Activated naive CD4-positive, alpha-beta T cell treated with anti-CD3 and anti-CD28 coated beads, Interleukin-2, amount 50 U/mL, for 24 hours (primary cell): ENCODE measurements at regions not wholly inside any gene's neighbourhood (a gene's known extent, or its start where the extent isn't known, plus 50 kb on each side); places are given as distances from the start of the nearest gene placed in this dataset.

ENCODE experiments used
- H3K27ac Mint-ChIP-seq: one replicate; pipeline ENCODE4 v1.8.0; 2021; ENCODE audit warnings: mild to moderate bottlenecking, mixed read lengths
- H3K27me3 Mint-ChIP-seq: one replicate; pipeline ENCODE4 v1.8.0; 2021; ENCODE audit warnings: mixed read lengths
- H3K36me3 Mint-ChIP-seq: one replicate; pipeline ENCODE4 v1.8.0; 2021; ENCODE audit warnings: mixed read lengths
- H3K4me1 Mint-ChIP-seq: one replicate; pipeline ENCODE4 v1.8.0; 2021; ENCODE audit warnings: mixed read lengths
- H3K4me3 Mint-ChIP-seq: one replicate; pipeline ENCODE4 v1.8.0; 2021; ENCODE audit warnings: mild to moderate bottlenecking, mixed read lengths
- H3K9me3 Mint-ChIP-seq: one replicate; pipeline ENCODE4 v1.8.0; 2021; ENCODE audit warnings: mixed read lengths

DNA sequence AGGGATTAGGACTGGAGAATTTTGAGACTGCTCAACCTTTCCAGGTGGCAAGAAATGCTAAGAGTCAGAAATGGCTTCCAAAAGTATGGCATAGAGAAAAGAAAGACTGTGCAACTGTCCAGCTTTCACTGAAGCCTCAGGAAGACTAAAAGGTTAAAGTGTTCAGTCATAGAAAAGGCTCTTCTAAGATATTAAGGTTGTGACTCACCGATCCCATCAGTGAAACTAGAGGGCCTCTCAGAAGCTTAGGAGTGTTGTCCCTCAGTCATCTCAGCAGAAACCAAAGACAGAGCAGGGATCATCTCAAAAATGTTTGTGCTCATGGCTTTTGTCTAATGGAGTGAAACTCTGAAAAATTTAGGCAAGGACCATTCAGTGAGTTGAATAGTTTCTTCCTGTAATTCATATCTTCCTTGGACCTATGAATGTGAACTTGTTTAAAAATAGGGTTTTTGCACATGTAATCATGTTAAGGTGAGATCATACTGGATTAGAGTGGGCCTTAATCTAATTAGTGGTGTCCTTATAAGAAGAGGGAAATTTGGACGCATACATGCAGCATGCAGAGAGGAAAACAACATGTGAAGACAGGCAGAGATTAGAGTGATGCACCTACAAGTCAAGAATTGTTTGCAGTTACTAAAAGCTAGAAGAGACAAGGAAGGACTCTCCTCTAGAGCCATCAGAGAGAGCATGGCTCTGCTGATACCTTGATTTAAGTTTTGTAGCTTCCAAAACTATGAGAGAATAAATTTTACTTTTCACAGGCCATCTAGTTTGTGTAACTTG is 71.3 kb downstream of the RPE65 start:
- H3K27me3 Mint-ChIP-seq, result no peaks in the 10 kb centered on the region

DNA sequence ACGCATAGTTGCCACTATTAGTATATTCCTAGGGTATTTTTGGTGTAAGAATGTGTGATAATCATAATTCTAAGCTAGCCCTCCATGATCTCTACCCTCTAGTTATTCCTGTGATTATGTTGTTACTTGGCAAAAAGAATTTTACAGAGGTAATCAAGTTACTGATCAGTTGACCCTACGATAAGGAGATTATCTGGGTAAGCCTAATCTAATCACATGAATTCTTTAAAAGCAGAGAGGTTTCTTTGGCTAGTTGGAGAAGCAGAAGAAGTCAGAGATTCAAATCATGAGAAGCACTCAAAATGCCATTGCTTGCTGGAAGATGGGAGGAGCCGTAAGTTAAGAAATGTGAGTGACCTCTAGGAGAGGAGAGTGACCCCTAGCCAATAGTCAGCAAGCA is 72.7 kb downstream of the RPE65 start:
- no peaks in the 10 kb centered on the region for H3K4me1 Mint-ChIP-seq
- no peaks in the 10 kb centered on the region for H3K9me3 Mint-ChIP-seq
- H3K36me3 Mint-ChIP-seq, result no peaks in the 10 kb centered on the region
- H3K27me3 Mint-ChIP-seq, result no peaks in the 10 kb centered on the region
- no peak overlapping the region for H3K4me3 Mint-ChIP-seq
- no peak overlapping the region for H3K27ac Mint-ChIP-seq

More for the DNA sequence above, 71.3 kb downstream of the RPE65 start:
- Mint-ChIP-seq H3K4me1 (no peaks in the 10 kb centered on the region), H3K4me3 (no peak overlapping the region), H3K9me3 (no peaks in the 10 kb centered on the region), H3K36me3 (no peaks in the 10 kb centered on the region), H3K27ac (no peak overlapping the region)

DNA sequence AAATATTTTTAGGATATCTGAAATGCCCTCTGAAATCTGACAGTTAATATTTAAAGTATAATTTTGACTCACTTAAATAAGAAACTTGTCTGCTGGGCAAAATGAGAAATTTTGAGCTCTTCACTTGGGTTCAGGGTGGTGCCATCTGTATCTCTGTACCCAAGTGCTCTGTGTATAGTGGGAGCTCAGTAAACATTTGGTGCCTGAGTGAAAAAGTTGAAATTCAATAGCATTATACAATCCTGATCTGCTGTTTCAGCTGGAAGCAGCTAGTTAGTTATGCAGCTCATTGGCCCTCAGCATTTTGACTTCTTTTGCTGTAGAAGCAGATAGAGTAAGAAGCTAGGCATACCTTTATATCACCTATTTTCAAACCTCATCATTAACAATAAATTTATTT is 73.3 kb downstream of the RPE65 start:
- H3K4me1 Mint-ChIP-seq, result no peaks in the 10 kb centered on the region
- no peak overlapping the region for H3K27ac Mint-ChIP-seq
- H3K9me3 Mint-ChIP-seq, result no peaks in the 10 kb centered on the region
- H3K36me3 Mint-ChIP-seq, result no peaks in the 10 kb centered on the region
- H3K27me3 Mint-ChIP-seq, result no peaks in the 10 kb centered on the region
- no peak overlapping the region for H3K4me3 Mint-ChIP-seq

DNA sequence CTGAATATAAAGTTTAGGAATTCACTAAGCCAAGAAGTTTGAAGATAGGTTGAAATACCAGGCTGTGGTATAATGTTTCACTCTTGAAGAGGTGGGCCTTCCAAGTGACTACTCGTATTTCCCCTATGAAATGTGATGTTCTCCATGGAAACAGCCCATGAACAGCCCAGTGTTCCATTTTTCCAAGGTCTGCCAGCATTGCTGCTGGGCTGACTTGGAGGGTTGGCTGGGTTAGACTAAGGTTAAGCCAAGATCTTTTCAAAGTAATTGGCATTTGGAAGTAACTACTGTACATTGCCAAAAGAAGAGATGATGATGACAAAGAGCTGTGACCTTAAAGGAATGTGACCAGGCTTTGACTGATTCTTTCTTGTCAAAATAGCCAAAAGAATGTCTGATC is 73.8 kb downstream of the RPE65 start:
- H3K4me1 Mint-ChIP-seq, result no peaks in the 10 kb centered on the region
- no peaks in the 10 kb centered on the region for H3K9me3 Mint-ChIP-seq
- no peak overlapping the region for H3K4me3 Mint-ChIP-seq
- no peak overlapping the region for H3K27ac Mint-ChIP-seq
- no peaks in the 10 kb centered on the region for H3K27me3 Mint-ChIP-seq
- H3K36me3 Mint-ChIP-seq, result no peaks in the 10 kb centered on the region

DNA sequence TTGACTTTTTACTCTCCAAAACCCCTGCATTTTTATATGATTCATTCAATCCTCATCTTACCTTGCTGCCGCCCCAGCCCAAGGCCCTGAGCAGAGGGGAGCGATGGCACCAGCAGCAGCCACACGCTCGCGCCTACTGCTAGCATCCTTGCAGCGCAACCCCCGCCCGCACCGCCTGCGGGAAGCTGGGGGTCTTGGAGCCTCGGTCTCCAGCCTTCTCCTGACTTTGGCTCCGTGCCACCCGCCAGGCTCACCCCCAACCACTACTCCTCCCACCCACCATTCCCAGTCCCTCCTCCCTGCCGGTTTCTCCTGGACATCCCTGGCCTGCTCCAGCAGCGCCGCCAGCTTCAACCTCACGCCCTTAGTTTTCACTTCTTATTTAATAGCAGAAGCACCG is 76.6 kb downstream of the RPE65 start:
- no peaks in the 10 kb centered on the region for H3K36me3 Mint-ChIP-seq
- H3K4me3 Mint-ChIP-seq, result no peak overlapping the region
- no peaks in the 10 kb centered on the region for H3K4me1 Mint-ChIP-seq
- no peaks in the 10 kb centered on the region for H3K27me3 Mint-ChIP-seq
- no peak overlapping the region for H3K27ac Mint-ChIP-seq
- no peaks in the 10 kb centered on the region for H3K9me3 Mint-ChIP-seq

DNA sequence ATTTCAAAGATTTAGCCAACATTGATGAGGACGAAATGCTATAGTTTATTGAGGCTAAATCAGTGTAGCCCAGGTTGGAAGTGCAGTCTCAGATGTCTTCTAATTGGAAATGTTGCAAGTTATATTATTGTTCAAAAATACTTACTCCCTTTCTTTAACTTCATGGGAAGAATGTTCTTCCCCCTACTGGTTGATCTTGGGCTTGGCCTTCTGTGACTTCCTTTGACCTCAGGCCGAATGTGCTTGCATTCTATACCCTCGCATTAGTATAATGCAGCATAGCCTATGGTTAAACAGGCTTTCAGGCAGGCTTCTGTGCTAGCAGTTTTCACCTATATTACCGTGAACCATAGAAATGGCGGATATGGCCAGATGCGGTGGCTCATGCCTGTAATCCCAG is 77.3 kb downstream of the RPE65 start:
- H3K4me3 Mint-ChIP-seq, result no peak overlapping the region
- H3K4me1 Mint-ChIP-seq, result no peaks in the 10 kb centered on the region
- H3K27ac Mint-ChIP-seq, result no peak overlapping the region
- no peaks in the 10 kb centered on the region for H3K36me3 Mint-ChIP-seq
- H3K9me3 Mint-ChIP-seq, result no peaks in the 10 kb centered on the region
- H3K27me3 Mint-ChIP-seq, result no peaks in the 10 kb centered on the region

DNA sequence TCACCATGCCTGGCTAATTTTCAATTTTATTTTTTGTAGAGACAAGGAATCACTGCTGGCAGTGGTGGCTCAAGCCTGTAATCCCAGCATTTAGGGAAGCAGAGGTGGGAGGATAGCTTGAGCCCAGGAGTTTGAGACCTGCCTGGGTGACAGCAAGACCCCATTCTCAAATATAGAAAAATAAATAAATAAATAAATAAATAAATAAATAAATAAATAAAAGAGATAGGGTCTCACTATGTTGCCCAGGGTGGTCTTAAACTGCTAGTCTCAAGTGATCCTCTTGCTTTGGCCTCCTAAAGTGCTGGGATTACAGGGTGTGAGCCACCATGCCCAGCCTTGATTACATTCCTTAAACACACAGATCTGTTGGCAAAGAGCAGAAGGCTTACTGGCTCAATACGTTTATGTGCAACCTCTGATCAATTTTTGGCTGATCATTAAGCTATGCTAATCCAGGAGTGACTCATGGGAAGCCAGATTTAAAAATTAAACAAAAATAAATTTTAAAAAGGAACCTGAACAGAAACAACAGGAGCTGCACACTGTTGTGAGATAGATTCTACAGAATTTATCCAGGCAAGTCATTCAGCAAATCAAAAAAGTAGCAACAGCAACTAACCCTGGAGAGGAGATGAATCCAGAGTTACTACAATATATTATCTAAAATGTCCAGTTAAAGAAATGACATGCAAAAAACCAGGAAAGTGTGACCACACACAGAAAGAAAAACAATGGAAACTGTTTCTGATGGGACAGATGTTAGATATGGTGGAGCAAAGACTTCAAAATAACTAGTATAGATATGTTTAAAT is 79.4 kb downstream of the RPE65 start:
- H3K4me3 Mint-ChIP-seq, result no peak overlapping the region
- H3K27ac Mint-ChIP-seq, result no peak overlapping the region
- H3K4me1 Mint-ChIP-seq, result no peaks in the 10 kb centered on the region
- no peaks in the 10 kb centered on the region for H3K9me3 Mint-ChIP-seq
- H3K27me3 Mint-ChIP-seq, result no peaks in the 10 kb centered on the region
- H3K36me3 Mint-ChIP-seq, result no peaks in the 10 kb centered on the region

DNA sequence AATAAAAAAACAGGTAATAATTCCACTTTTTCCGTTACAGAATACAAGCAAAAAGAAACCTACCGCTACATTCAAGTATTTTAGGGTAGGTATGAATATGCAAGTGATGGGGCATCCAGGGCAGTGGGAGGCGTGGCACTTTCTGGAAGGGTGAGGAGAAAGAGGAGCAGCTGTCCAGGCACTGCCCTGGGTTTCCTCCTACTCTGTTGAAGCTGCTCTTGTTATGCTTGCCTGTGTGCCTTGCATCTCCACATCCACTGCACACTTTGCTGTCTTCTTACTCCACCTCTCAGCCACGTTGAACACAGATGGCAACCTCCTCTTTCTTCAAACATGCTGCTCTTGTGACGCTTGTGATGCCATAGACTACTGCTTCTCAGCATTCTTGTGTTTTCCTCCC is 83.2 kb downstream of the RPE65 start:
- Mint-ChIP-seq H3K4me1 (no peaks in the 10 kb centered on the region), H3K27ac (no peak overlapping the region), H3K4me3 (no peak overlapping the region), H3K27me3 (no peaks in the 10 kb centered on the region), H3K36me3 (no peaks in the 10 kb centered on the region), H3K9me3 (no peaks in the 10 kb centered on the region)

DNA sequence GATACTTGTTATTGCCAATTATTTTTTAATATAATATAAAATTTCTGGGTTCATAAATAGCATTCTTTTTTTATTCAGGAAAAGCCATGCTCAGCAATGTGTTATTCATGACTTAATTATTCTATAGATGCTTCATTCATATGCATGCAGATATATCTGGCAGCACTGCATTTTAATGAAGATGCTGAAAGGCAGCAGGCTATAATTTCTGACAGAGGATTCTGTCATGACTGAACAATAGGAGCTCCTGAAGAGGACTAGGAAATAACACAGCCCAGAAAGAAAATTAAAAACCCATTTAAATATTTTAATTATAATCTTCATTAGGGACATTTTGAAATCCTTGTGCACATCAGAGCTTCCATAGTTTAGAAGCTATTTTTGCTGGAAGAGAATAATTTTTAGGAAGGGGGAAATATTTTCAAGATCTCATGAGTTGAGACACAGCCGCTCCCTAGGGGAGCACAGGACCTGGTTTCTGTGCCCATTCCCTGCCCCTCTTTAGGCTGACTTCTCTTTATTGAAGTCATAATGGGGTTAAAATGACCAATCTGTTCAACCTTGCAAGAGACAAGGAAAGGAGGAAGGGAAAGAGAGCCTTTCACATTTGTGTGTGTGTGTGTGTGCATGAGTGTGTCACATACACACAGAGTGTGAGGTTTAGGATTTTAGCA is 83.9 kb downstream of the RPE65 start:
- Mint-ChIP-seq H3K4me1 (no peaks in the 10 kb centered on the region), H3K36me3 (no peaks in the 10 kb centered on the region), H3K27me3 (no peaks in the 10 kb centered on the region), H3K4me3 (no peak overlapping the region), H3K9me3 (no peaks in the 10 kb centered on the region), H3K27ac (no peak overlapping the region)

DNA sequence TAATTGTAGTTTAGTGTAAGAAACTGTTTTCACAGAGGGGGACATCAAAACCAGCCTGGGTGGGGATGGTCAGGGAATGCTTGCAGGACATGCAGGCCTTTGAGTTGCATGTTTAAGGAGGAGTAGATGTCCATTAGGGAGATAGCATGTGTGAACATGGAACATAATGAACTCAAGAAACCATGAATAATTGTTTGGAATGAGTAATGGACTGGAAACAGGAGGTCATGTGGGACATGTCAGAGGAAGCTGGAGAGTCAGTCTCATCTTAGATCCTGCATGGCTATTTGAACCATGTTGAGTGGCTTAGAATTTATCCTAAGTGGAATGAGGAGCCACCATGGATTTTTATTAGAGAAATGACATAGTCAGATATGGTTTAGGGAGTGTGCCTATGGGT is 86.4 kb downstream of the RPE65 start:
- Mint-ChIP-seq H3K27me3 (peaks cover 6% of the 10 kb centered on the region), H3K27ac (no peak overlapping the region), H3K36me3 (no peaks in the 10 kb centered on the region), H3K4me1 (no peaks in the 10 kb centered on the region), H3K9me3 (no peaks in the 10 kb centered on the region), H3K4me3 (no peak overlapping the region)

DNA sequence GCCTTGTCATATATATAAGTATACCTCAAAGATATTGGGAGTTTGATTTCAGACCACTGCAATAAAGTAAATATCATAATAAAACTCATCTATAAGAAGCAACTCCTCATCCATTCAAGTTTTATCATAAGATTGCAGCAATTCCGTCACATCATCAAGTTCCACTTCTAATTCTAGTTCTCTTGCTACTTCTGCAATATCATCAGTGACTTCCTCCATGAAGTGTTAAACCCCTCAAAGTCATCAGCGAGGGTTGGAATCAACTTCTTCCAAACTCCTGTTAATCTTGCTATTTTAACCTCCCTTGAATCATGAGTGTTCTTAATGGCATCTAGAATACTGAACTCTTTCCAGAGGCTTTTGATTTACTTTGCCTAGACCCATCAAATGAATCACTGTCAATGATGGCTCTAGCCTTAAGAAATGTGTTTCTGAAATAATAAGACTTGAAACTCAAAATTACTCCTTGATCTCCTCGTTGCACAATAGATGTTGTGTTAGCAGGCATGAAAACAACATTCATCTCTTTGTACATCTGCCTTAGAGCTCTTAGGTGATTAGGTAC is 88.3 kb downstream of the RPE65 start:
- H3K27me3 Mint-ChIP-seq, result peaks cover 6% of the 10 kb centered on the region
- no peak overlapping the region for H3K27ac Mint-ChIP-seq
- H3K36me3 Mint-ChIP-seq, result no peaks in the 10 kb centered on the region
- H3K4me3 Mint-ChIP-seq, result no peak overlapping the region
- H3K9me3 Mint-ChIP-seq, result no peaks in the 10 kb centered on the region
- no peaks in the 10 kb centered on the region for H3K4me1 Mint-ChIP-seq

DNA sequence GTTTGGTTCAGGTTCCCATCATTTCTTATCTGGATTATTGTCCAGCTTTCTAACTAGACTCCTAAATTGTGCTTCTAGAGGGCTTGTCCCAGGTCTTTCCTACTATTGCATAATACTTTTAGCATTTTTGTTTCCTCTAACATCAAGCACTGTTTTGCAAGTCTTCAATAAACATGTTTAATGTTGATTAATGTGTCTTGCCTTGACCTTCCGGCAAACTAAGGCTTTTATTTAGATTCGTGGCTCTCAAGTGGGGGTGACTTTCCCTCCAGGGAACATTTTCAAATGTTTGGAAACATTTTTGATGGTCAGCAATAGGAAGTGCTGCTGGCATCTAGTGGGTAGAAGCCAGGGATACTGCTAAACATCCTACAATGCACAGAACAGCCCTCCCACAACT is 90.7 kb downstream of the RPE65 start:
- Mint-ChIP-seq H3K27me3 (peaks cover 6% of the 10 kb centered on the region), H3K27ac (no peak overlapping the region), H3K36me3 (no peaks in the 10 kb centered on the region), H3K4me1 (no peaks in the 10 kb centered on the region), H3K4me3 (no peak overlapping the region), H3K9me3 (no peaks in the 10 kb centered on the region)

DNA sequence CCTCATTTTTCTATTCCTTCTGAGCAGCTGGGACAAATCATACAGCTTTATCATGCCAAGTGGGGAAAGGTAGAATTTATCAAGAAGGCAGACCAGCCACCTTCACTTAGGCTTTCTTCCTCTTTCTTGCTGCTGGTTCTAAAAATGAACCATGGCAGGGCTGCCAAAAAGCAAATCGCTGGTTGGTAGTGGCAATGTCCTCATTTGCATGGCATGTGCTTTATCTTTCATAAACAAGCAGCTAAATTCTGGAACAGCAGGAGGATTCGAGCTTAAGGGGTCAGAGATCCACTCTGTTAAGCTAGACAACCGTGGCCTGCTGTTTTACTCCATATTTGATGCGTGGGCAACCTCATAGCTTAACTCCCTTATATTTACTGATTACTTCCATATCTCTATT is 91.3 kb downstream of the RPE65 start:
- Mint-ChIP-seq H3K9me3 (no peaks in the 10 kb centered on the region), H3K4me3 (no peak overlapping the region), H3K27ac (no peak overlapping the region), H3K36me3 (no peaks in the 10 kb centered on the region), H3K27me3 (peaks cover 6% of the 10 kb centered on the region), H3K4me1 (no peaks in the 10 kb centered on the region)

DNA sequence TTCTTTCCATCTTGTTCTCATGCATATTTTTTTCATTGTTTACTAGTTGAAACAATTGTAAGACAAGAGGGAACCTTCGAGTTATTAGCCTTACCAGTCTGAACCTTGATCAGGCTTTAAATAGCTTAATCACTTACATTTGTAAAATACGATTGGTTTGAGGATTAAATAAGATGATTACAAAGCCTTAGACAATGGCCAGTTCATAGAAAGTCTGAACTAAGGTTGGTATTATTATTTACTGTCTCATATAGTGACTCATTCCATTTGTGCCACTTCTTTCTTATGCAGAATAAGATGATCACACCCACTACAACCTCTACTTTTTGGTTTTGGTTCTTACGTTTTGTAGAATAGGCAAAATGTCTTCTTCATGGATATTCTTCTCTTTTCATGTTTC is 94.1 kb downstream of the RPE65 start:
- H3K9me3 Mint-ChIP-seq, result no peaks in the 10 kb centered on the region
- H3K36me3 Mint-ChIP-seq, result no peaks in the 10 kb centered on the region
- no peaks in the 10 kb centered on the region for H3K4me1 Mint-ChIP-seq
- H3K4me3 Mint-ChIP-seq, result no peak overlapping the region
- H3K27me3 Mint-ChIP-seq, result peaks cover 8% of the 10 kb centered on the region
- H3K27ac Mint-ChIP-seq, result no peak overlapping the region

DNA sequence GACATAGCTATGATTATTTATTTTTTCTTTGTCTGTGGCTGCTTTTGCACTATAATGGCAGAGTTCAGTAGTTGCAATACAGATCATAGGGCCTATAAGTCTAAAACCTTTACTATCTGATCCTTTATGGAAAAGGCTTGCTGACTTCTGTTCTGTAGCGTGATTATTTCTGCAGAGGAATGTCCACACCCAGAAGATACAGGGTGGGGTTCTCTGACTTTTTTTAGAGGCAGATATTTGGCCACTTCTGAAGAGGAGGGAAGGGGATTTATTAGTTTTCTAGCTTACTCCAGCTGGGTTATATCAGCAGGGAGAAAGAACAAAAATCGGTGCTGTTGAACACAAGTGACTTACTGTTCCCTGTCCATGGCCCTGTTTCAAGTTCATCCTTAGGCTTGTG is 97.6 kb downstream of the RPE65 start:
- no peaks in the 10 kb centered on the region for H3K4me1 Mint-ChIP-seq
- H3K36me3 Mint-ChIP-seq, result no peaks in the 10 kb centered on the region
- H3K4me3 Mint-ChIP-seq, result no peak overlapping the region
- H3K27ac Mint-ChIP-seq, result no peak overlapping the region
- no peaks in the 10 kb centered on the region for H3K9me3 Mint-ChIP-seq
- H3K27me3 Mint-ChIP-seq, result peaks cover 2% of the 10 kb centered on the region

DNA sequence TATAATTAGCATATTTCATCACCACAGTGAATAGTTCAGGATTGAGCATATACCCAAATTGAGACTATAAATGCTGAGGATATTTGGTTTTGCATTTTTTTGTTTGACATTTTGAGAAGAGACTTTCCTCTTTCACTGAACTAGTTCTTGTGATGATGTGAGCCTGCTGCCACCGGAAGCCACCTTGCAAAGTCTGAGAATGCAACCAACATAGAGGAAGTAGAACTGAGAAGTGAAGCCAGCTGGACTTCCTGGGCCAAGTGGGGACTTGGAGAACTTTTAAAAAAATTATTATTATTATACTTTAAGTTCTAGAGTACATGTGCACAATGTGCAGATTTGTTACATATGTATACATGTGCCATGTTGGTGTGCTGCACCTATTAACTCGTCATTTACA is 102.3 kb downstream of the RPE65 start:
- Mint-ChIP-seq H3K4me3 (no peak overlapping the region), H3K4me1 (no peaks in the 10 kb centered on the region), H3K36me3 (no peaks in the 10 kb centered on the region), H3K27ac (no peak overlapping the region), H3K9me3 (no peaks in the 10 kb centered on the region), H3K27me3 (peaks cover 1% of the 10 kb centered on the region)
